ENCODE measurements at regions not wholly inside any gene's neighbourhood (a gene's known extent, or its start where the extent isn't known, plus 50 kb on each side); places are given as distances from the start of the nearest gene placed in this dataset.

- WGBS (ENCODE audit: insufficient coverage): 19% methylated on average over 2 of the region's 2 CpGs
- Histone ChIP-seq H3K36me3 (ENCODE audit: control insufficient read depth, insufficient read depth, low read length) (no peaks in the 10 kb centered on the region), H3K9me3 (replicated peaks; ENCODE audit: control insufficient read depth, low read depth, low read length) (no peaks in the 10 kb centered on the region), H3K4me1 (ENCODE audit: control insufficient read depth, insufficient read depth, low read length) (peaks cover 2% of the 10 kb centered on the region), H3K27me3 (ENCODE audit: control insufficient read depth, insufficient read depth, low read length) (no peaks in the 10 kb centered on the region), H3K4me3 (ENCODE audit: low read length) (no peak overlapping the region), H3K27ac (ENCODE audit: low read length) (peak overlapping the region; percentile 70)
- DNase-seq: no peak
These were observed 82.8 kb upstream of the VEGFC start for GRCh38 chr4:176875446-176875930.

GRCh38 chr4:176879380-176880116, 86.8 kb upstream of the VEGFC start:
- Histone ChIP-seq H3K4me3 (ENCODE audit: low read length) (no peak overlapping the region), H3K36me3 (ENCODE audit: control insufficient read depth, insufficient read depth, low read length) (no peaks in the 10 kb centered on the region), H3K27me3 (ENCODE audit: control insufficient read depth, insufficient read depth, low read length) (no peaks in the 10 kb centered on the region), H3K9me3 (replicated peaks; ENCODE audit: control insufficient read depth, low read depth, low read length) (no peaks in the 10 kb centered on the region), H3K4me1 (ENCODE audit: control insufficient read depth, insufficient read depth, low read length) (peaks cover 2% of the 10 kb centered on the region), H3K27ac (ENCODE audit: low read length) (no peak overlapping the region)
- peak; percentile 33 for DNase-seq
- 50% methylated on average over 1 of the region's 4 CpGs for WGBS (ENCODE audit: insufficient coverage)

- Histone ChIP-seq H3K36me3 (ENCODE audit: control insufficient read depth, insufficient read depth, low read length) (no peaks in the 10 kb centered on the region), H3K9me3 (replicated peaks; ENCODE audit: control insufficient read depth, low read depth, low read length) (no peaks in the 10 kb centered on the region), H3K27me3 (ENCODE audit: control insufficient read depth, insufficient read depth, low read length) (no peaks in the 10 kb centered on the region), H3K4me3 (ENCODE audit: low read length) (no peak overlapping the region), H3K4me1 (ENCODE audit: control insufficient read depth, insufficient read depth, low read length) (no peaks in the 10 kb centered on the region), H3K27ac (ENCODE audit: low read length) (no peak overlapping the region)
- no peak for DNase-seq
- no CpG with 5 or more reads among the region's 2 CpGs for WGBS (ENCODE audit: insufficient coverage)
These were observed 89.5 kb upstream of the VEGFC start for GRCh38 chr4:176882206-176882605.

- Histone ChIP-seq H3K27ac (ENCODE audit: low read length) (no peak overlapping the region), H3K4me3 (ENCODE audit: low read length) (no peak overlapping the region)
- WGBS (ENCODE audit: insufficient coverage): no CpG with 5 or more reads among the region's 7 CpGs
These were observed 90.4 kb upstream of the VEGFC start for GRCh38 chr4:176883108-176883550.

GRCh38 chr4:176883681-176884418, 91.1 kb upstream of the VEGFC start:
- no peaks in the 10 kb centered on the region for H3K9me3 ChIP-seq (replicated peaks; ENCODE audit: control insufficient read depth, low read depth, low read length)
- no peak overlapping the region for H3K4me3 ChIP-seq (ENCODE audit: low read length)
- H3K4me1 ChIP-seq (ENCODE audit: control insufficient read depth, insufficient read depth, low read length): no peaks in the 10 kb centered on the region
- H3K27me3 ChIP-seq (ENCODE audit: control insufficient read depth, insufficient read depth, low read length): no peaks in the 10 kb centered on the region
- no peaks in the 10 kb centered on the region for H3K36me3 ChIP-seq (ENCODE audit: control insufficient read depth, insufficient read depth, low read length)
- WGBS (ENCODE audit: insufficient coverage): no CpG with 5 or more reads among the region's 6 CpGs
- no peak overlapping the region for H3K27ac ChIP-seq (ENCODE audit: low read length)
- DNase-seq: no peak

More at GRCh38 chr4:176883108-176883550, 90.4 kb upstream of the VEGFC start:
- H3K36me3 ChIP-seq (ENCODE audit: control insufficient read depth, insufficient read depth, low read length): no peaks in the 10 kb centered on the region
- no peaks in the 10 kb centered on the region for H3K9me3 ChIP-seq (replicated peaks; ENCODE audit: control insufficient read depth, low read depth, low read length)
- H3K4me1 ChIP-seq (ENCODE audit: control insufficient read depth, insufficient read depth, low read length): no peaks in the 10 kb centered on the region
- H3K27me3 ChIP-seq (ENCODE audit: control insufficient read depth, insufficient read depth, low read length): no peaks in the 10 kb centered on the region
- DNase-seq: no peak

GRCh38 chr4:176885224-176885623, 92.5 kb upstream of the VEGFC start:
- no peak overlapping the region for H3K4me3 ChIP-seq (ENCODE audit: low read length)
- no peak overlapping the region for H3K27ac ChIP-seq (ENCODE audit: low read length)
- no peaks in the 10 kb centered on the region for H3K36me3 ChIP-seq (ENCODE audit: control insufficient read depth, insufficient read depth, low read length)
- no peaks in the 10 kb centered on the region for H3K9me3 ChIP-seq (replicated peaks; ENCODE audit: control insufficient read depth, low read depth, low read length)
- H3K27me3 ChIP-seq (ENCODE audit: control insufficient read depth, insufficient read depth, low read length): no peaks in the 10 kb centered on the region
- H3K4me1 ChIP-seq (ENCODE audit: control insufficient read depth, insufficient read depth, low read length): no peaks in the 10 kb centered on the region
- no peak for DNase-seq
- WGBS (ENCODE audit: insufficient coverage): no CpG with 5 or more reads among the region's 2 CpGs

- no peak overlapping the region for H3K4me3 ChIP-seq (ENCODE audit: low read length)
- no CpG with 5 or more reads among the region's 3 CpGs for WGBS (ENCODE audit: insufficient coverage)
- no peaks in the 10 kb centered on the region for H3K27me3 ChIP-seq (ENCODE audit: control insufficient read depth, insufficient read depth, low read length)
These were observed 93.4 kb upstream of the VEGFC start for GRCh38 chr4:176886135-176886534.

GRCh38 chr4:176889776-176890175, 97.1 kb upstream of the VEGFC start:
- Histone ChIP-seq H3K27me3 (ENCODE audit: control insufficient read depth, insufficient read depth, low read length) (no peaks in the 10 kb centered on the region), H3K27ac (ENCODE audit: low read length) (no peak overlapping the region), H3K36me3 (ENCODE audit: control insufficient read depth, insufficient read depth, low read length) (no peaks in the 10 kb centered on the region), H3K9me3 (replicated peaks; ENCODE audit: control insufficient read depth, low read depth, low read length) (no peaks in the 10 kb centered on the region), H3K4me3 (ENCODE audit: low read length) (no peak overlapping the region), H3K4me1 (ENCODE audit: control insufficient read depth, insufficient read depth, low read length) (no peaks in the 10 kb centered on the region)
- DNase-seq: no peak
- WGBS (ENCODE audit: insufficient coverage): 50% methylated on average over 1 of the region's 3 CpGs

More at GRCh38 chr4:176886135-176886534, 93.4 kb upstream of the VEGFC start:
- Histone ChIP-seq H3K36me3 (ENCODE audit: control insufficient read depth, insufficient read depth, low read length) (no peaks in the 10 kb centered on the region), H3K27ac (ENCODE audit: low read length) (no peak overlapping the region), H3K9me3 (replicated peaks; ENCODE audit: control insufficient read depth, low read depth, low read length) (no peaks in the 10 kb centered on the region), H3K4me1 (ENCODE audit: control insufficient read depth, insufficient read depth, low read length) (no peaks in the 10 kb centered on the region)
- DNase-seq: no peak

GRCh38 chr4:176894498-176894897, 101.8 kb upstream of the VEGFC start:
- no CpG with 5 or more reads among the region's 3 CpGs for WGBS (ENCODE audit: insufficient coverage)
- Histone ChIP-seq H3K4me3 (ENCODE audit: low read length) (no peak overlapping the region), H3K9me3 (replicated peaks; ENCODE audit: control insufficient read depth, low read depth, low read length) (no peaks in the 10 kb centered on the region), H3K27ac (ENCODE audit: low read length) (no peak overlapping the region), H3K4me1 (ENCODE audit: control insufficient read depth, insufficient read depth, low read length) (no peaks in the 10 kb centered on the region), H3K27me3 (ENCODE audit: control insufficient read depth, insufficient read depth, low read length) (no peaks in the 10 kb centered on the region), H3K36me3 (ENCODE audit: control insufficient read depth, insufficient read depth, low read length) (no peaks in the 10 kb centered on the region)
- no peak for DNase-seq

GRCh38 chr4:176896211-176896610, 103.5 kb upstream of the VEGFC start:
- Histone ChIP-seq H3K4me3 (ENCODE audit: low read length) (no peak overlapping the region), H3K36me3 (ENCODE audit: control insufficient read depth, insufficient read depth, low read length) (no peaks in the 10 kb centered on the region), H3K4me1 (ENCODE audit: control insufficient read depth, insufficient read depth, low read length) (no peaks in the 10 kb centered on the region), H3K9me3 (replicated peaks; ENCODE audit: control insufficient read depth, low read depth, low read length) (no peaks in the 10 kb centered on the region), H3K27ac (ENCODE audit: low read length) (no peak overlapping the region), H3K27me3 (ENCODE audit: control insufficient read depth, insufficient read depth, low read length) (no peaks in the 10 kb centered on the region)
- DNase-seq: no peak
- WGBS (ENCODE audit: insufficient coverage): 22% methylated on average over 1 of the region's 5 CpGs

All from muscle of leg (tissue), 3 donors.